Stimulated activated CD4-positive, alpha-beta T cell treated with anti-CD3 and anti-CD28 coated beads, Interleukin-12 subunit alpha, Interleukin-12 subunit beta, amount 100 ng/mL, for 48 hours (primary cell): ENCODE measurements at regions not wholly inside any gene's neighbourhood (a gene's known extent, or its start where the extent isn't known, plus 50 kb on each side); places are given as distances from the start of the nearest gene placed in this dataset.
"Not testable (repeated sequence)": the region's sequence is repeated elsewhere in the genome, so short reads cannot be mapped to it uniquely, and the experiment has no call there.

Experiments
- DNase-seq, 3 donors: peaks; one replicate each; pipeline ENCODE4 v3.0.0-alpha.2; 2020; ENCODE audit warnings: low read depth in 2 of 3, low spot score in 1 of 3

GRCh38 chr6:14889611-14890593 is 356.0 kb upstream of the JARID2 start:
- DNase-seq: no peak

DNA sequence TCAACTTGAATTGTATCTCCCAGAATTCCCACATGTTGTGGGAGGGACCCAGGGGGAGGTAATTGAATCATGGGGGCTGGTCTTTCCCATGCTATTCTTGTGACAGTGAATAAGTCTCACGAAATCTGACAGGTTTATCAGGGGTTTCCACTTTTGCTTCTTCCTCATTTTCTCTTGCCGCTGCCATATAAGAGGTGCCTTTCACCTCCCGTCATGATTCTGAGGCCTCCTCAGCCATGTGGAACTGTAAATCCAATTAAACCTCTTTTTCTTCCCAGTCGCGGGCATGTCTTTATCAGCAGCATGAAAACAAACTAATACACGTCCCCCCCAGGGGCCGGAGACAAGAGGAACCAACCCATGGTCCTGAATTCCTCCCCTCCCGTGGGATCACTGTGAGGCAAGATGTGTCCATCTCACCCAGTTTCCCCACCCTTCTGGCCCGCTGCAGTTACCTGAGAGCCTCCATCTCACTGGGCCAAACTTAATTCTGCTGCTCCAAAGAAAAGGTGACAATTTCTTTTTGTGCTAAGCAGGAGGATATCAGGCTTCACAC is 354.0 kb upstream of the JARID2 start:
- DNase-seq: not testable (repeated sequence)

DNA sequence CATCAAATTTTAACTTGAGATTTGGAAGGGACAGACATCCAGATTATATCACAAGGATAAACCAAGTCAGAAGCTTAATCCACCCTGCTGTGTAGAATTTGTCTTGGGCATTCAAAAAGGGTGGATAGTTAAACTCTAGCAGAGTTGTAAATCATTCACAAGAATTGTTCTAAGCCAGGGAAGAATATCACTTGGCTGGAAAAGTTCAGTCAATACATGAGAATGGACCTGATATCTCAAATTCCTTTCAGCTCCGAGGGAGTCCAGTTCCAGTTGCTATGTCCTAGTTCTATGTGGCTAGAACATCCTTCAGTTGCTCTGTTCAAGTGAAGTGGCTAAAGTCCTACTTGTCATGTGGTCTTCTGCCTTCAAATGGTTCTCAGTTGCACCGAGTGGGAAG is 351.8 kb upstream of the JARID2 start:
- no peak for DNase-seq

- DNase-seq: no peak
These were observed 349.4 kb upstream of the JARID2 start for GRCh38 chr6:14896475-14896874.

DNA sequence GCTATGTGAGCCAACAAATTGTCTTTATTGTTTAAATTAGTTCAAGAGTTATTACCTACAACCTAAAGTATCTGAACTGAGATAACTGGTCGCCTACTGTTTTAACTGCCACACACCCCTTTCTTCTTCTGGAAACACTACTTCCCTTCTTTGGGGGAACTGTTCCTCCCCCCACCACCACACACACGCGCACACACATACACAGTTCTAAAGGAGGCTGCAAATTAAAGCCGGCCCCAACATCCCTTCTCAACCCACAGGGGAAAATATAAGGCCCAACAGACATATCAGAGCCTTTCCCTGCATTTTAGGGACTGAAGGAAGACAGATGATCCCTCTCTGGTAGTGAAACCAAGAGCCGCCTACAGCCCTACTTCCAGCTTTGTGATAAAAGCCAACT is 348.0 kb upstream of the JARID2 start:
- no peak for DNase-seq

DNA sequence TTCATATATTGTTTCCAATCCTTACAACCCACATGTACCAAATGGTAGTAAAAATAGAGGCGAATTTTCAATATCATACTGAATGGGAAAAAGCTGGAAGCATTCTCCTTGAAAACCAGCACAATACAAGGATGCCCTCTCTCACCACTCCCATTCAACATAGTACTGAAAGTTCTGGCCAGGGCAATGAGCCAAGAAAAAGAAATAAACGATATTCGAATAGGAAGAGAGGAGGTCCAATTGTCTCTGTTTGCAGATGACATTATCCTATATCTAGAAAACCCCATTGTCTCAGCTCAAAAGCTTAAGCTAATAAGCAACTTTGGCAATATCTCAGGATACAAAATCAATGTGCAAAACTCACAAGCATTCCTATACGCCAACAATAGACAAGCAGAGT is 346.4 kb upstream of the JARID2 start:
- DNase-seq: not testable (repeated sequence)

DNA sequence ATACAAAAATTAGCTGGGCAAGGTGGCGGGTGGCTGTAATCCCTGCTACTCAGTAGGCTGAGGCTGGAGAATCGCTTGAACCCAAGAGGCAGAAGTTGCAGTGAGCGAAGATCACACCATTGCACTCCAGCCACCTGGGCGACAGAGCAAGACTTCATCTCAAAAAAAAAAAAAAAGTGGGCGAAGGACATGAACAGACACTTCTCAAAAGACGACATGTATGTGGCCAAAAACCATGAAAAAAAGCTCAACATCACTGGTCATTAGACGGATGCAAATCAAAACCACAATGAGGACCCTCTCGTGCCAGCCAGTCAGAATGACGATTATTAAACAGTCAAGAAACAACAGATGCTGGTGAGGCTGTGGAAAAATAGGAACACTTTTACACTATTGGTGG is 344.9 kb upstream of the JARID2 start:
- no peak for DNase-seq

GRCh38 chr6:14903176-14904038 is 342.5 kb upstream of the JARID2 start:
- no peak for DNase-seq

- DNase-seq: no peak
These were observed 340.7 kb upstream of the JARID2 start for GRCh38 chr6:14905201-14905600.

DNA sequence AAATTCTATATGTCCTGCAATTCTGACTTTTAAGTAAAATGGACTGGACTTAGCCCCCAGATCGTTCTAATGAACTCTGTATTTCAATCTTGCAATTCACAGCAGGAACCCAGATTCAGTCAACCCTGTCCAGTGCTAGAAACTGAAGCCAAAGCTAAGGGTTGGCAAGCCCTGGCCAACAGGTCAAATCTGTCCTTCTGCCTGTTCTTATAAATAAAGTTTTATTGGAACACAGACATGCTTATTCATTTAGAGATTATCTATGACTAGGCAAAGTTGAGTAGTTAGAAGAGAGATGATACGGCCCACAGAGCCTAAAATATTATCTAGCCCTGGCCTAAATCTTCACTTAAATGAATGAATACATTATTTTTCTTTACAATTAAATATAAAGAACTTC is 339.2 kb upstream of the JARID2 start:
- DNase-seq: no peak

GRCh38 chr6:14910692-14911547 is 334.9 kb upstream of the JARID2 start:
- peak in 1 of 3 donors; percentile 2 for DNase-seq

GRCh38 chr6:14912226-14912625 is 333.6 kb upstream of the JARID2 start:
- DNase-seq: no peak

GRCh38 chr6:14912706-14913105 is 333.2 kb upstream of the JARID2 start:
- DNase-seq: no peak

- DNase-seq: no peak
These were observed 331.9 kb upstream of the JARID2 start for GRCh38 chr6:14913931-14914330.

DNA sequence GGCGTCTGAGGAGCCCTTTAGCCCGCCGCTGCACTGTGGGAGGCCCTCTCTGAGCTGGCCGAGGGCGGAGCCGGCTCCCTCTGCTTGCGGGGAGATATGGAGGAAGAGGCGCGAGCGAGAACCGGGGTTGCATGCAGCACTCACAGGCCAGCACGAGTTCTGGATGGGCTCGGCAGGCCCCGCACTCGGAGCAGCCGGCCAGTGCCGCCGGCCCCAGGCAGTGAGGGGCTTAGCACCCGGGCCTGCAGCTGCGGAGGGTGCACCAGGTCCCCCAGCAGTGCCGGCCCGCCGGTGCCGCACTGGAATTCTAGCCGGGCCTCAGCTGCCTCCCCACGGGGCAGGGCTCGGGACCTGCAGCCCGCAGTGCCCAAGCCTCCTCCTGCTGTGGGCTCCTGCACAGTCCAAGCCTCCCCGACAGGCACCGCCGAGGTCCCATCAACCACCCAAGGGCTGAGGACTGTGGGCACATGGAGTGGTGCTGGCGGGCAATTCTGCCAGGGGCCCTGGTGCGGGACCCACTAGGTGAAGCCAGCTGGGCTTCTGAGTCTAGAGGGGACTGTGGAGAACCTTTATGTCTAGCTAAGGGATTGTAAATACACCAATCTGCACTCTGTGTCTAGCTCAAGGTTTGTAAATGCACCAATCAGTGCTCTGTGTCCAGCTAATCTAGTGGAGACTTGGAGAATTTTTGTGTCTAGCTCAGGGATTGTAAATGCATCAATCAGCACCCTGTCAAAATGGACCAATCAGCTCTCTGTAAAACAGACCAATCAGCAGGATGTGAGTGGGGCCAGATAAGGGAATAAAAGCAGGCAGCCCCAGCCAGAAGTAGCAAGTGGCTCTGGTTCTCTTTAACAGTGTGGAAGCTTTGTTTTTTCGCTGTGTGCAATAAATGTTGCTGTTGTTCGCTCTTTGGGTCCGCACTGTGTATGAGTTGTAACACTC is 329.7 kb upstream of the JARID2 start:
- DNase-seq: no peak

- DNase-seq: no peak
These were observed 328.6 kb upstream of the JARID2 start for GRCh38 chr6:14917109-14917910.

DNA sequence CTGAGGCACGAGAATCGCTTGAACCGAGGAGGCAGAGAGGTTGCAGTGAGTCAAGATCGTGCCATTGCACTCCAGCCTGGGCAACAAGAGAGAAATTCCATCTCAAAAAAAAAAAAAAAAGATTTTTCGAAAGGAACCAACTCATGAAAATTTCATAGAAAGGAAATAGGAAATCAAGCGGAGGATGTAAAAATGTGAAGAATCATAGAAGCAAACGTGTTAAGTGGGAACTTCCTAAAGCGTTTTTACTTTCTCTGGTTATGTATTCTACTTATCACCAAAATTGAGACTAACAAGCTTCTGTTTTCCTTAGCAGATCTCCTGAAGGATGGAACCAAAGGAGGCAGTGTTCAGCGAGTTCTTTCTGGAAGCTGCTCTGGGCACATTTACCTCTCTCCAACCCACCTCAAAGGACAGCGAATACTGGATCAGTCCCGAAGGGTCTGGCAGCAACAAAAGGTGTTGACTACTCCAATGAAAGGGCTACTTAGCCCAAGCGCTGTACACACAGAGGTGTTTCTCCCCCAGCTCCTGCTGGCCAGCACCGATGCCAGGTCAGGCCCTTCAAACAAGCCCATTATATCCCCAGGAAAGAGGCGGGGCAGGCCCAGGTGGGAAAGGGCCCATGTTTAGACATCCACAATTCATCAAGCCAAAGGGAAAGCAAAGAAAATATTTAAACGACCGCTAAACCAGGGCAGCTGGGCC is 327.5 kb upstream of the JARID2 start:
- no peak for DNase-seq

- no peak for DNase-seq
These were observed 326.7 kb upstream of the JARID2 start for GRCh38 chr6:14919038-14919670.
